Lower leg skin (tissue), 4 donors: ENCODE measurements at regions not wholly inside any gene's neighbourhood (a gene's known extent, or its start where the extent isn't known, plus 50 kb on each side); places are given as distances from the start of the nearest gene placed in this dataset.

Experiments used
- DNase-seq, 2 donors: peaks; one replicate each; pipeline ENCODE4 v3.0.0-alpha.2; 2019; ENCODE audit warnings: low spot score in 2 of 2
- H3K4me3 ChIP-seq: fragments of 200-600 bp; sonication (generic); 2 replicates; pipeline ENCODE4 v1.5.1; 2017; ENCODE audit warnings: mild to moderate bottlenecking, low read depth; ENCODE audit not compliant: poor library complexity, severe bottlenecking
- CTCF ChIP-seq, 3 donors: fragments of 450-650 bp; IDR thresholded peaks; one replicate each; pipeline ENCODE4 v1.5.1; 2016; ENCODE audit warnings: antibody characterized with exemption in 3 of 3, mild to moderate bottlenecking in 3 of 3, moderate library complexity in 2 of 3
- POLR2A ChIP-seq, 2 donors: fragments of 450-650 bp; IDR thresholded peaks; one replicate each; pipeline ENCODE4 v1.6.1; 2016 to 2017; ENCODE audit warnings: antibody characterized with exemption in 2 of 2, mild to moderate bottlenecking in 1 of 2, moderate library complexity in 1 of 2
- WGBS, 2 donors: methylation state at CpG; one replicate each; pipeline ENCODE4 v1.1.5; 2018; 5-methylcytosine and 5-hydroxymethylcytosine counted together
- intact Hi-C: fragments of 100-400 bp; cut with DNase I; formaldehyde crosslinking; loops from one replicate; pipeline ENCODE4 v1.15.0; 2023; ENCODE audit warnings: low total_unique reads

GRCh38 chr1:218802799-218803198 lies 370.9 kb upstream of the LYPLAL1 start:
- no peak for DNase-seq
- no peak overlapping the region for H3K4me3 ChIP-seq
- TF ChIP-seq CTCF (IDR thresholded peaks at IDR 0.05) (no peak), POLR2A (IDR thresholded peaks at IDR 0.05) (no peak)
- WGBS, 2 donors, result 79 to 85% methylated on average over 3 of the region's 3 CpGs
- intact Hi-C loops, result no loop called here

- H3K4me3 ChIP-seq, result no peak overlapping the region
- WGBS, 2 donors, result 93% methylated on average over 3 of the region's 3 CpGs
- no peak for TF ChIP-seq POLR2A (IDR thresholded peaks at IDR 0.05)
- TF ChIP-seq CTCF (IDR thresholded peaks at IDR 0.05), result no peak
- intact Hi-C loops, result no loop called here
- no peak for DNase-seq
Observed at GRCh38 chr1:218803351-218803997, 370.2 kb upstream of the LYPLAL1 start.

GRCh38 chr1:218804014-218804785 lies 369.5 kb upstream of the LYPLAL1 start:
- TF ChIP-seq CTCF (IDR thresholded peaks at IDR 0.05) (no peak), POLR2A (IDR thresholded peaks at IDR 0.05) (no peak)
- no peak for DNase-seq
- no peak overlapping the region for H3K4me3 ChIP-seq
- intact Hi-C loops, result no loop called here

- TF ChIP-seq CTCF (IDR thresholded peaks at IDR 0.05) (no peak), POLR2A (IDR thresholded peaks at IDR 0.05) (no peak)
- no peak overlapping the region for H3K4me3 ChIP-seq
- WGBS, 2 donors, result 64 to 76% methylated on average over 3 of the region's 3 CpGs
- intact Hi-C loops, result no loop called here
- no peak for DNase-seq
Observed at GRCh38 chr1:218809061-218809460, 364.6 kb upstream of the LYPLAL1 start.

- DNase-seq, result no peak
- TF ChIP-seq POLR2A (IDR thresholded peaks at IDR 0.05) (no peak), CTCF (IDR thresholded peaks at IDR 0.05) (no peak)
- 77 to 87% methylated on average over 1 of the region's 1 CpG for WGBS, 2 donors
- intact Hi-C loops, result no loop called here
- no peak overlapping the region for H3K4me3 ChIP-seq
Observed at GRCh38 chr1:218809625-218810024, 364.1 kb upstream of the LYPLAL1 start.
